ENCODE measurements at regions not wholly inside any gene's neighbourhood (a gene's known extent, or its start where the extent isn't known, plus 50 kb on each side); places are given as distances from the start of the nearest gene placed in this dataset.

GRCh38 chr1:91591175-91591974, 90.7 kb downstream of the CDC7 start:
- no peak overlapping the region for H3K27ac ChIP-seq
- intact Hi-C loops (cut with DNase I), result no loop called here
- no peaks in the 10 kb centered on the region for H3K36me3 ChIP-seq
- WGBS, 2 donors, result 55 to 63% methylated on average over 12 of the region's 13 CpGs
- no peak overlapping the region for H3K4me3 ChIP-seq
- no peak for DNase-seq
- TF ChIP-seq CTCF (IDR thresholded peaks at IDR 0.05) (no peak), POLR2A (IDR thresholded peaks at IDR 0.05) (no peak)
- H3K9me3 ChIP-seq, result no peaks in the 10 kb centered on the region
- no peaks in the 10 kb centered on the region for H3K27me3 ChIP-seq
- H3K4me1 ChIP-seq, result no peaks in the 10 kb centered on the region

GRCh38 chr1:91592716-91593477, 92.2 kb downstream of the CDC7 start:
- WGBS, 2 donors, result 76 to 80% methylated on average over 5 of the region's 5 CpGs
- intact Hi-C loops (cut with DNase I), result no loop called here

GRCh38 chr1:91594383-91595055, 93.9 kb downstream of the CDC7 start:
- Histone ChIP-seq H3K9me3 (no peaks in the 10 kb centered on the region), H3K27ac (no peak overlapping the region), H3K27me3 (no peaks in the 10 kb centered on the region), H3K36me3 (no peaks in the 10 kb centered on the region), H3K4me1 (no peaks in the 10 kb centered on the region), H3K4me3 (no peak overlapping the region)
- TF ChIP-seq POLR2A (IDR thresholded peaks at IDR 0.05), result no peak
- no peak for DNase-seq
- intact Hi-C loops (cut with DNase I), result no loop called here
- WGBS, 2 donors, result 90% methylated on average over 5 to 9 of the region's 11 CpGs

More at GRCh38 chr1:91592716-91593477, 92.2 kb downstream of the CDC7 start:
- H3K4me3 ChIP-seq, result no peak overlapping the region
- no peak for DNase-seq
- no peaks in the 10 kb centered on the region for H3K4me1 ChIP-seq
- no peaks in the 10 kb centered on the region for H3K9me3 ChIP-seq
- H3K36me3 ChIP-seq, result no peaks in the 10 kb centered on the region
- H3K27ac ChIP-seq, result no peak overlapping the region
- TF ChIP-seq POLR2A (IDR thresholded peaks at IDR 0.05) (no peak), CTCF (IDR thresholded peaks at IDR 0.05) (no peak)
- H3K27me3 ChIP-seq, result no peaks in the 10 kb centered on the region

GRCh38 chr1:91596474-91596873, 95.8 kb downstream of the CDC7 start:
- Histone ChIP-seq H3K27me3 (no peaks in the 10 kb centered on the region), H3K4me1 (no peaks in the 10 kb centered on the region), H3K9me3 (no peaks in the 10 kb centered on the region), H3K27ac (no peak overlapping the region), H3K36me3 (no peaks in the 10 kb centered on the region), H3K4me3 (no peak overlapping the region)
- no peak for DNase-seq
- intact Hi-C loops (cut with DNase I), result no loop called here
- TF ChIP-seq CTCF (IDR thresholded peaks at IDR 0.05) (no peak), POLR2A (IDR thresholded peaks at IDR 0.05) (no peak)
- 87 to 88% methylated on average over 1 of the region's 1 CpG for WGBS, 2 donors

GRCh38 chr1:91597215-91597614, 96.6 kb downstream of the CDC7 start:
- no peak for TF ChIP-seq CTCF (IDR thresholded peaks at IDR 0.05)
- TF ChIP-seq POLR2A (IDR thresholded peaks at IDR 0.05), result no peak
- WGBS, 2 donors, result 86 to 89% methylated on average over 2 of the region's 2 CpGs
- Histone ChIP-seq H3K4me3 (no peak overlapping the region), H3K36me3 (no peaks in the 10 kb centered on the region), H3K4me1 (no peaks in the 10 kb centered on the region), H3K27me3 (no peaks in the 10 kb centered on the region), H3K9me3 (no peaks in the 10 kb centered on the region), H3K27ac (no peak overlapping the region)
- intact Hi-C loops (cut with DNase I), result no loop called here
- no peak for DNase-seq

Data from esophagus squamous epithelium (tissue), 5 donors.